Panc1 (cell line): ENCODE measurements at regions not wholly inside any gene's neighbourhood (a gene's known extent, or its start where the extent isn't known, plus 50 kb on each side); places are given as distances from the start of the nearest gene placed in this dataset.

ENCODE experiments used
- ATAC-seq: fragments of 200-7000 bp; cut with Tn5 transposase; 2 replicates; pipeline ENCODE4 v1.9.1; 2020; ENCODE audit warnings: mild to moderate bottlenecking, moderate library complexity
- BruUV-seq: library from RNA; stranded (reverse); fragments of 400-500 nt; replicated peaks from 2 replicates; lab custom pipeline; 2021; lab: Mats Ljungman, UMichigan
- CTCF ChIA-PET: fragments of 300-600 bp; sonication (Branson Sonifier 250); formaldehyde crosslinking; loops from one replicate; lab custom pipeline; 2022; ENCODE audit warnings: antibody characterized with exemption; lab: Charles Lee
- POLR2A ChIA-PET: fragments of 300-600 bp; sonication (Branson Sonifier 250); formaldehyde crosslinking; loops from one replicate; lab custom pipeline; 2022; ENCODE audit warnings: antibody characterized with exemption; lab: Charles Lee
- DNase-seq: peaks from one replicate; pipeline ENCODE4 v3.0.0-alpha.2; 2010; ENCODE audit warnings: low read depth, low spot score
- H3K27ac ChIP-seq: 2 replicates; pipeline ENCODE4 v1.5.1; 2011; ENCODE audit warnings: mild to moderate bottlenecking, low read length, inconsistent platforms
- H3K27me3 ChIP-seq: fragments of 200-500 bp; sonication (Bioruptor generic); 2 replicates; pipeline ENCODE4 v1.6.0; 2014; ENCODE audit warnings: low read length, inconsistent platforms; ENCODE audit not compliant: control insufficient read depth, insufficient read depth
- H3K36me3 ChIP-seq: fragments of 200-500 bp; sonication (Bioruptor generic); 2 replicates; pipeline ENCODE4 v1.5.1; 2014; ENCODE audit warnings: inconsistent platforms, mild to moderate bottlenecking, low read length, moderate library complexity; ENCODE audit not compliant: control insufficient read depth, insufficient read depth
- H3K4me1 ChIP-seq: 2 replicates; pipeline ENCODE4 v1.5.1; 2011; ENCODE audit warnings: inconsistent platforms, mild to moderate bottlenecking, low read length, moderate library complexity; ENCODE audit not compliant: control insufficient read depth, insufficient read depth
- H3K4me3 ChIP-seq, 2 experiments: 2 replicates each; pipeline ENCODE4 v1.5.1; 2011 to 2012; ENCODE audit warnings: low read depth in 2 of 2, low read length in 2 of 2, mild to moderate bottlenecking in 2 of 2, inconsistent platforms in 1 of 2, moderate library complexity in 1 of 2
- H3K9me3 ChIP-seq: fragments of 200-500 bp; sonication (Bioruptor generic); 2 replicates; pipeline ENCODE4 v1.5.1; 2014; ENCODE audit warnings: low read depth, mild to moderate bottlenecking, inconsistent platforms, low read length, moderate library complexity; ENCODE audit not compliant: control insufficient read depth, insufficient read depth
- CTCF ChIP-seq: fragments of 450-650 bp; IDR thresholded peaks from 2 replicates; pipeline ENCODE4 v1.5.1; 2017; ENCODE audit warnings: mild to moderate bottlenecking
- POLR2AphosphoS5 ChIP-seq: IDR thresholded peaks from 2 replicates; pipeline ENCODE4 v1.6.1; 2012; ENCODE audit warnings: mild to moderate bottlenecking, low read depth, low read length, moderate library complexity
- REST ChIP-seq, 2 experiments: IDR thresholded peaks; 2 replicates each; pipeline ENCODE4 v1.6.1; 2011 to 2012; ENCODE audit warnings: low read depth in 2 of 2, control low read depth in 1 of 2, low read length in 1 of 2, mild to moderate bottlenecking in 1 of 2, moderate library complexity in 1 of 2; ENCODE audit not compliant: insufficient read depth in 1 of 2
- SIN3A ChIP-seq: IDR thresholded peaks from 2 replicates; pipeline ENCODE4 v1.6.1; 2012; ENCODE audit warnings: low read depth, mild to moderate bottlenecking, low read length, moderate library complexity, borderline replicate concordance; ENCODE audit not compliant: insufficient read depth
- TCF7L2 ChIP-seq: IDR thresholded peaks from 2 replicates; pipeline ENCODE4 v1.6.1; 2011; ENCODE audit warnings: mild to moderate bottlenecking, low read depth, low read length, inconsistent platforms
- in situ Hi-C: cut with HindIII; loops from 2 replicates; pipeline ENCODE4 v1.10.0; 2016; ENCODE audit warnings: low sequenced_read_pairs, low pct_unique_long_range_greater_than_20kb
- intact Hi-C: fragments of 100-400 bp; cut with micrococcal nuclease; formaldehyde crosslinking; loops from one replicate; pipeline ENCODE4 v1.10.0; 2022; ENCODE audit not compliant: unreplicated experiment

- POLR2A ChIA-PET, result interaction anchor here (0.7 kb wide), 1 partner anchor 49 kb away, joined by 4 read pairs; no protein-coding TSS in a partner anchor
- no peaks in the 10 kb centered on the region for H3K9me3 ChIP-seq
- H3K36me3 ChIP-seq, result no peaks in the 10 kb centered on the region
- intact Hi-C loops (no loop called here), in situ Hi-C loops (no loop called here)
- no peak for ATAC-seq
- no peak overlapping the region for H3K27ac ChIP-seq
- H3K4me3 ChIP-seq, result no peak overlapping the region
- no TSS peak for BruUV-seq
- no peaks in the 10 kb centered on the region for H3K4me1 ChIP-seq
- DNase-seq, result no peak
- H3K27me3 ChIP-seq, result no peaks in the 10 kb centered on the region
- no peak for TF ChIP-seq POLR2AphosphoS5
- no peak for TF ChIP-seq TCF7L2
- no peak for TF ChIP-seq SIN3A
- TF ChIP-seq REST (IDR thresholded peaks at IDR 0.05; ENCODE audit: insufficient read depth in 1 of 2, low read depth in 2 of 2, low read length in 1 of 2), result no peak
- CTCF ChIA-PET, result no interaction called here
Measured at GRCh38 chr13:99642006-99642405, 140.7 kb downstream of the TM9SF2 start.

- no peak overlapping the region for H3K27ac ChIP-seq
- ATAC-seq (no peak), DNase-seq (no peak)
- ChIA-PET CTCF (no interaction called here), POLR2A (no interaction called here)
- H3K36me3 ChIP-seq, result no peaks in the 10 kb centered on the region
- TF ChIP-seq TCF7L2 (no peak), REST (IDR thresholded peaks at IDR 0.05; ENCODE audit: insufficient read depth in 1 of 2, low read depth in 2 of 2, low read length in 1 of 2) (no peak), CTCF (no peak), POLR2AphosphoS5 (no peak), SIN3A (no peak)
- in situ Hi-C loops (no loop called here), intact Hi-C loops (no loop called here)
- H3K27me3 ChIP-seq, result no peaks in the 10 kb centered on the region
- no peaks in the 10 kb centered on the region for H3K4me1 ChIP-seq
- BruUV-seq, result no TSS peak
- no peaks in the 10 kb centered on the region for H3K9me3 ChIP-seq
- no peak overlapping the region for H3K4me3 ChIP-seq
Measured at GRCh38 chr13:99640260-99640659, 139.0 kb downstream of the TM9SF2 start.
